Lower leg skin (tissue), 3 donors: ENCODE measurements at regions not wholly inside any gene's neighbourhood (a gene's known extent, or its start where the extent isn't known, plus 50 kb on each side); places are given as distances from the start of the nearest gene placed in this dataset.

Experiments used
- CTCF ChIP-seq, 3 donors: fragments of 450-650 bp; IDR thresholded peaks; one replicate each; pipeline ENCODE4 v1.5.1; 2016; ENCODE audit warnings: antibody characterized with exemption in 3 of 3, mild to moderate bottlenecking in 3 of 3, moderate library complexity in 2 of 3
- POLR2A ChIP-seq, 2 donors: fragments of 450-650 bp; IDR thresholded peaks; one replicate each; pipeline ENCODE4 v1.6.1; 2016 to 2017; ENCODE audit warnings: antibody characterized with exemption in 2 of 2, mild to moderate bottlenecking in 1 of 2, moderate library complexity in 1 of 2

- TF ChIP-seq CTCF (IDR thresholded peaks at IDR 0.05): no peak
- no peak for TF ChIP-seq POLR2A (IDR thresholded peaks at IDR 0.05)
These were observed 315.1 kb upstream of the RASGEF1B start for GRCh38 chr4:81786766-81787165.
